ENCODE measurements at regions not wholly inside any gene's neighbourhood (a gene's known extent, or its start where the extent isn't known, plus 50 kb on each side); places are given as distances from the start of the nearest gene placed in this dataset.

- no peak overlapping the region for H3K27ac ChIP-seq
- H3K4me1 ChIP-seq (ENCODE audit: control insufficient read depth in 1 of 2, insufficient read depth in 1 of 2, low read depth in 1 of 2, low read length in 1 of 2): no peaks in the 10 kb centered on the region
- no peak for TF ChIP-seq CTCF (IDR thresholded peaks at IDR 0.05)
- H3K4me3 ChIP-seq (ENCODE audit: low read depth in 1 of 2, low read length in 1 of 2): no peak overlapping the region
- no peaks in the 10 kb centered on the region for H3K27me3 ChIP-seq
- H3K36me3 ChIP-seq: no peaks in the 10 kb centered on the region
- H3K9me3 ChIP-seq: no peaks in the 10 kb centered on the region
Measured at GRCh38 chr6:127053032-127053874, 65.2 kb upstream of the RSPO3 start.

- no peaks in the 10 kb centered on the region for H3K36me3 ChIP-seq
- H3K9me3 ChIP-seq: no peaks in the 10 kb centered on the region
- H3K27me3 ChIP-seq: no peaks in the 10 kb centered on the region
- H3K4me1 ChIP-seq (ENCODE audit: control insufficient read depth in 1 of 2, insufficient read depth in 1 of 2, low read depth in 1 of 2, low read length in 1 of 2): no peaks in the 10 kb centered on the region
- TF ChIP-seq CTCF (IDR thresholded peaks at IDR 0.05): no peak
- no peak overlapping the region for H3K4me3 ChIP-seq (ENCODE audit: low read depth in 1 of 2, low read length in 1 of 2)
- H3K27ac ChIP-seq: no peak overlapping the region
Measured at GRCh38 chr6:127053875-127054235, 64.6 kb upstream of the RSPO3 start.

DNA sequence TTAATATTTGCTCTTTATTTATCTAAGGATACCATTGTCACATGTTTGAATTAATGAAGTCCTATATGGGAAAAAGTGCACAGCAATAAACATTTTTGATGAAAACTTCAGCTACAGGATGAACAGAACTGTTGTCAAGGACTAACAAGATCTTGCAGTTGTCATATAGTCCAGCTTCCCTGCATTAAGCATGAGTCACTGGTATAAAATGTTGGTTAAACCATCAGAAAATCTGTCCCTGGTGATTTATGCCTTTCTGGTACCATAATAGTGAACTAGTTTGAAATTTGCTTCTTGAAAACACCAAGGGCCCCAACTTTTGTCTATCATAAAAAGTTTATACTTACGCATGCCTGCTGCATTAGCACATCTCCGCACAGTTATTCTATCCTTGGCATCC lies 60.4 kb upstream of the RSPO3 start:
- no peak for TF ChIP-seq CTCF (IDR thresholded peaks at IDR 0.05)
- no peaks in the 10 kb centered on the region for H3K9me3 ChIP-seq
- no peak overlapping the region for H3K4me3 ChIP-seq (ENCODE audit: low read depth in 1 of 2, low read length in 1 of 2)
- no peaks in the 10 kb centered on the region for H3K4me1 ChIP-seq (ENCODE audit: control insufficient read depth in 1 of 2, insufficient read depth in 1 of 2, low read depth in 1 of 2, low read length in 1 of 2)
- no peaks in the 10 kb centered on the region for H3K27me3 ChIP-seq
- no peak overlapping the region for H3K27ac ChIP-seq
- no peaks in the 10 kb centered on the region for H3K36me3 ChIP-seq

- Histone ChIP-seq H3K9me3 (no peaks in the 10 kb centered on the region), H3K36me3 (no peaks in the 10 kb centered on the region), H3K27ac (no peak overlapping the region), H3K27me3 (no peaks in the 10 kb centered on the region), H3K4me1 (ENCODE audit: control insufficient read depth in 1 of 2, insufficient read depth in 1 of 2, low read depth in 1 of 2, low read length in 1 of 2) (no peaks in the 10 kb centered on the region), H3K4me3 (ENCODE audit: low read depth in 1 of 2, low read length in 1 of 2) (no peak overlapping the region)
- no peak for TF ChIP-seq CTCF (IDR thresholded peaks at IDR 0.05)
Measured at GRCh38 chr6:127058936-127059335, 59.5 kb upstream of the RSPO3 start.

All from neutrophil (primary cell).